ENCODE measurements at regions not wholly inside any gene's neighbourhood (a gene's known extent, or its start where the extent isn't known, plus 50 kb on each side); places are given as distances from the start of the nearest gene placed in this dataset.

GRCh38 chr3:62987721-62988120 is 112.5 kb upstream of the CADPS start:
- TF ChIP-seq POLR2A (IDR thresholded peaks at IDR 0.05; ENCODE audit: low read length) = no peak
- TF ChIP-seq GATA1 (IDR thresholded peaks at IDR 0.05; ENCODE audit: low read depth, low read length) = no peak

Data from erythroblast (primary cell).